Smooth muscle cell (in vitro differentiated cells): ENCODE measurements at regions not wholly inside any gene's neighbourhood (a gene's known extent, or its start where the extent isn't known, plus 50 kb on each side); places are given as distances from the start of the nearest gene placed in this dataset.

Source experiments
- DNase-seq: peaks from one replicate; lab custom pipeline; 2025; ENCODE audit not compliant: unreplicated experiment; lab: John Stamatoyannopoulos, UW
- H2AFZ ChIP-seq: fragments of 200-600 bp; sonication (generic); 2 replicates; pipeline ENCODE4 v1.6.0; 2016; ENCODE audit warnings: antibody characterized with exemption, low read depth, mild to moderate bottlenecking
- H3F3A ChIP-seq: fragments of 200-600 bp; sonication (generic); 2 replicates; pipeline ENCODE4 v1.6.0; 2017; ENCODE audit warnings: antibody characterized with exemption, low read depth
- H3K27ac ChIP-seq: fragments of 200-600 bp; sonication (generic); 2 replicates; pipeline ENCODE4 v1.5.1; 2016; ENCODE audit warnings: low read depth, mild to moderate bottlenecking
- H3K27me3 ChIP-seq: fragments of 200-600 bp; sonication (generic); 2 replicates; pipeline ENCODE4 v1.6.1; 2016; ENCODE audit warnings: low read depth, mild to moderate bottlenecking
- H3K36me3 ChIP-seq: fragments of 200-600 bp; sonication (generic); 2 replicates; pipeline ENCODE4 v1.5.1; 2016; ENCODE audit warnings: low read depth
- H3K4me1 ChIP-seq: fragments of 200-600 bp; sonication (generic); 2 replicates; pipeline ENCODE4 v1.5.1; 2016; ENCODE audit warnings: low read depth
- H3K4me2 ChIP-seq: fragments of 200-600 bp; sonication (generic); 2 replicates; pipeline ENCODE4 v1.6.0; 2016; ENCODE audit warnings: mild to moderate bottlenecking
- H3K4me3 ChIP-seq: fragments of 200-600 bp; sonication (generic); 2 replicates; pipeline ENCODE4 v1.5.1; 2016; ENCODE audit warnings: mild to moderate bottlenecking
- H3K79me2 ChIP-seq: fragments of 200-600 bp; sonication (generic); 2 replicates; pipeline ENCODE4 v1.6.0; 2016; ENCODE audit warnings: low read depth, mild to moderate bottlenecking
- H3K9ac ChIP-seq: fragments of 200-600 bp; sonication (generic); 2 replicates; pipeline ENCODE4 v1.6.0; 2016; ENCODE audit warnings: low read depth
- H3K9me3 ChIP-seq: fragments of 200-600 bp; sonication (generic); replicated peaks from 2 replicates; pipeline ENCODE4 v1.5.1; 2016; ENCODE audit warnings: low read depth
- H4K20me1 ChIP-seq: fragments of 200-600 bp; sonication (generic); 2 replicates; pipeline ENCODE4 v1.6.0; 2016; ENCODE audit warnings: low read depth
- WGBS: methylation state at CpG from one replicate; pipeline ENCODE4 v1.1.7; 2016; ENCODE audit warnings: low lambda C conversion rate; 5-methylcytosine and 5-hydroxymethylcytosine counted together
- TF ChIP-seq, protein P1 (sequence below): fragments of 200-600 bp; sonication (generic); IDR thresholded peaks from 2 replicates; pipeline ENCODE4 v1.5.1; 2017; ENCODE audit warnings: borderline replicate concordance, mild to moderate bottlenecking, antibody characterized with exemption; ENCODE audit not compliant: insufficient read depth, poor library complexity, severe bottlenecking

DNA sequence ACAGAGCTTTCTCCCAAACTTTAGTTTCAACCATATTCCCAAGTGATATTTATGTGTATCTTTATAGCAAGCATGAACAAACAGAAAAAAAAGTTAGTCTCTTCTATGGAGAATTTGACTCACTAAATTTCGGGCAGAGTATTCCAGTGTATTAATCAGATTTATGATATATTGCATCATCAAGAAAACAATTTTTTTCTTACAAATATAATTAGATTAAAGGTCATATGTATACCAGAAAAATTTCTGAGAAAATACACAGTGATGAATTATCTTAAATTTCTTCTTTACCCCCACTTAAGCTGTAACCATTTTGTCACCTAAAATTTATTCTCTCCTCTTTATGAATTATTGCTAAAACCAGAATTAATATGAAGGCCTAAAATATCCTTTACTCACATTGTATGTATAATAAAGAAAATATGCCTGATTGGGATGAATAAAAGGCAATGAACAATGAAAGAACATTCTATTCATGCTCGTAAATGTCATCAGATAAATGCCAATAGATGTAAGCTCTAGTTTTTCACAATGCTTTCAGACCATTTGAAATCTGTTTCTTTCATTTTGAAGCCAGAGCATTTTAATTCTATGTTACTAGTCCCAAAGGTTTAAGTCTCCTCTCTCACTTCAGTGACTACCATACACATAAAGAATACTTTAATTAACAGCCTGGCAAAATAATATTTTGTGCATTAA is 192.1 kb downstream of the HGF start:
- 92% methylated on average over 2 of the region's 2 CpGs for WGBS
- TF ChIP-seq, protein P1, sequence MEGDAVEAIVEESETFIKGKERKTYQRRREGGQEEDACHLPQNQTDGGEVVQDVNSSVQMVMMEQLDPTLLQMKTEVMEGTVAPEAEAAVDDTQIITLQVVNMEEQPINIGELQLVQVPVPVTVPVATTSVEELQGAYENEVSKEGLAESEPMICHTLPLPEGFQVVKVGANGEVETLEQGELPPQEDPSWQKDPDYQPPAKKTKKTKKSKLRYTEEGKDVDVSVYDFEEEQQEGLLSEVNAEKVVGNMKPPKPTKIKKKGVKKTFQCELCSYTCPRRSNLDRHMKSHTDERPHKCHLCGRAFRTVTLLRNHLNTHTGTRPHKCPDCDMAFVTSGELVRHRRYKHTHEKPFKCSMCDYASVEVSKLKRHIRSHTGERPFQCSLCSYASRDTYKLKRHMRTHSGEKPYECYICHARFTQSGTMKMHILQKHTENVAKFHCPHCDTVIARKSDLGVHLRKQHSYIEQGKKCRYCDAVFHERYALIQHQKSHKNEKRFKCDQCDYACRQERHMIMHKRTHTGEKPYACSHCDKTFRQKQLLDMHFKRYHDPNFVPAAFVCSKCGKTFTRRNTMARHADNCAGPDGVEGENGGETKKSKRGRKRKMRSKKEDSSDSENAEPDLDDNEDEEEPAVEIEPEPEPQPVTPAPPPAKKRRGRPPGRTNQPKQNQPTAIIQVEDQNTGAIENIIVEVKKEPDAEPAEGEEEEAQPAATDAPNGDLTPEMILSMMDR = no peak
- H3F3A ChIP-seq = no peaks in the 10 kb centered on the region
- no peak overlapping the region for H3K4me3 ChIP-seq
- H3K9ac ChIP-seq = no peak overlapping the region
- no peak for DNase-seq
- no peaks in the 10 kb centered on the region for H3K4me1 ChIP-seq
- no peaks in the 10 kb centered on the region for H3K79me2 ChIP-seq
- no peaks in the 10 kb centered on the region for H3K9me3 ChIP-seq
- no peak overlapping the region for H3K4me2 ChIP-seq
- no peak overlapping the region for H2AFZ ChIP-seq
- H3K27me3 ChIP-seq = no peaks in the 10 kb centered on the region
- no peaks in the 10 kb centered on the region for H4K20me1 ChIP-seq
- no peaks in the 10 kb centered on the region for H3K36me3 ChIP-seq
- H3K27ac ChIP-seq = no peak overlapping the region

DNA sequence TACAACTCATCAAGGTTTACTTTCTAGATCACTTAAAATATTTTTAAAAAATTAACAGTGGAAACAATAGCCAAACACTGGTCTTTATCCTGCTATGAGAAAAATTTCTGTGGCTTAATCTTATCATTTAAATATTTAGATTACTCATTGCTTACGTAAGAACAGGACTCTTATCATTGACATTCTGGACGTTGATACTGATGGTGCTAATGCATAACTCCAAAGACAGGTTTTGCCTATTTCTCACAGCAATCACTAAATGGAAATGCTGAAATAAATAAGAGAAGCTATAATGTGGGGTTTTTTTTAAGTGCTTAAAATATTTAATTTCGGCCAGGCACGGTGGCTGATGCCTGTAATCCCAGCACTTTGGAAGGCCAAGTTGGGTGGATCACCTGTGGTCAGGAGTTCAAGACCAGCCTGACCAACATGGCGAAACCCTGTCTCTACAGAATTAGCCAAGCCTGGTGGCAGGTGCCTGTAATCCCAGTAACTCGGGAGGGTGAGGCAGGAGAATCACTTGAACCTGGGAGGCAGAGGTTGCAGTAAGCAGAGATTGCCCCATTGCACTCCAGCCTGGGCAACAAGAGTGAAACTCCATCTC is 195.0 kb downstream of the HGF start:
- 72% methylated on average over 6 of the region's 6 CpGs for WGBS
- H3K27me3 ChIP-seq = no peaks in the 10 kb centered on the region
- no peak for DNase-seq

DNA sequence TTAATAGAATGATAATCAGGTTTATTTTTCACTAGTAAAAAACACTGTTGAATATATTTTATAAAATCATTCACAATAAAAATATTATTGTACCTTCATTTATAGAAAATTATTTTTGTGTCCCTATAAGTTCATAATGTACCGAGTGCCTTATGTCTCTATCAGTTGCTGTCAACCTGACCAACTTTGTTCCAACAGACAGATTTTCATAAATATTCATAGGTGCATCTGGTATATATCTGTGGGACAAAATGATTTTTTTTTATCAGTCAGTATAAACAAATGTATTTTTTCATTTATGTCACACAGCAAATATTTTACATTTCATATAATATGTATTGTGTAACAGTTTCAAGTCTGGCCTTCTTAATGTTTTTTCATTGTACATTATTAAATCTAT is 195.9 kb downstream of the HGF start:
- Histone ChIP-seq H3K9me3 (no peaks in the 10 kb centered on the region), H3F3A (no peaks in the 10 kb centered on the region), H3K27me3 (no peaks in the 10 kb centered on the region), H3K4me3 (no peak overlapping the region), H3K4me1 (no peaks in the 10 kb centered on the region), H3K79me2 (no peaks in the 10 kb centered on the region), H3K9ac (no peak overlapping the region), H2AFZ (no peak overlapping the region), H4K20me1 (no peaks in the 10 kb centered on the region), H3K36me3 (no peaks in the 10 kb centered on the region), H3K27ac (no peak overlapping the region), H3K4me2 (no peak overlapping the region)
- WGBS = 87% methylated on average over 1 of the region's 1 CpG
- no peak for DNase-seq
- TF ChIP-seq, protein P1 = no peak

More for the DNA sequence above, 195.0 kb downstream of the HGF start:
- H3K4me1 ChIP-seq = no peaks in the 10 kb centered on the region
- H4K20me1 ChIP-seq = no peaks in the 10 kb centered on the region
- H3K27ac ChIP-seq = no peak overlapping the region
- no peak overlapping the region for H2AFZ ChIP-seq
- H3K4me3 ChIP-seq = no peak overlapping the region
- H3K36me3 ChIP-seq = no peaks in the 10 kb centered on the region
- TF ChIP-seq, protein P1 = no peak
- H3K4me2 ChIP-seq = no peak overlapping the region
- H3K9ac ChIP-seq = no peak overlapping the region
- H3F3A ChIP-seq = no peaks in the 10 kb centered on the region
- H3K79me2 ChIP-seq = no peaks in the 10 kb centered on the region
- no peaks in the 10 kb centered on the region for H3K9me3 ChIP-seq

DNA sequence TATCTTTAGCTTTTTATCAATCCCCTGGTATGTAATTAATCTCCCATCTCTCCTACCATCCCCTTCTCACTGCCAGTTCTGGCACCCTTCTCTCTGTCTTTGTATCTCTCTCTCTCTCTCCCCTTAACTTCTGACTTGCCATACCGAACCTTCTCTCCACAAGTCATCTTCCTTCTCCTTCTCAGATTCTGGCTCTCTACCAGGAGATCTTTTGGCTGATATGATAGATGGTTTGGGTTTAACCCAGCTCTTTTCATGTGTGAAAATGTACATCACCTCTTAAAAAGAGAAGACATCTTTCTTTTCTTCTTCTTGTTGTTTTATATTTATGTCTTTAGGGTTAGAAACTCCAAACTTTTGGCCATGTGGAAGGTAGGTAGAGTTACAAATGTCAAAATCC is 196.7 kb downstream of the HGF start:
- WGBS = 94% methylated on average over 1 of the region's 1 CpG
- H3K4me2 ChIP-seq = no peak overlapping the region
- no peaks in the 10 kb centered on the region for H3K27me3 ChIP-seq
- H3F3A ChIP-seq = no peaks in the 10 kb centered on the region
- H3K27ac ChIP-seq = no peak overlapping the region
- DNase-seq = no peak
- no peak overlapping the region for H3K9ac ChIP-seq
- H3K4me3 ChIP-seq = no peak overlapping the region
- no peaks in the 10 kb centered on the region for H4K20me1 ChIP-seq
- H3K36me3 ChIP-seq = no peaks in the 10 kb centered on the region
- H3K4me1 ChIP-seq = no peaks in the 10 kb centered on the region
- H3K9me3 ChIP-seq = no peaks in the 10 kb centered on the region
- TF ChIP-seq, protein P1 = no peak
- no peak overlapping the region for H2AFZ ChIP-seq
- no peaks in the 10 kb centered on the region for H3K79me2 ChIP-seq
